RPMI8226 (cell line): ENCODE measurements at regions not wholly inside any gene's neighbourhood (a gene's known extent, or its start where the extent isn't known, plus 50 kb on each side); places are given as distances from the start of the nearest gene placed in this dataset.

ENCODE experiments used
- DNase-seq: peaks from one replicate; pipeline ENCODE4 v3.0.0-alpha.2; 2015

DNA sequence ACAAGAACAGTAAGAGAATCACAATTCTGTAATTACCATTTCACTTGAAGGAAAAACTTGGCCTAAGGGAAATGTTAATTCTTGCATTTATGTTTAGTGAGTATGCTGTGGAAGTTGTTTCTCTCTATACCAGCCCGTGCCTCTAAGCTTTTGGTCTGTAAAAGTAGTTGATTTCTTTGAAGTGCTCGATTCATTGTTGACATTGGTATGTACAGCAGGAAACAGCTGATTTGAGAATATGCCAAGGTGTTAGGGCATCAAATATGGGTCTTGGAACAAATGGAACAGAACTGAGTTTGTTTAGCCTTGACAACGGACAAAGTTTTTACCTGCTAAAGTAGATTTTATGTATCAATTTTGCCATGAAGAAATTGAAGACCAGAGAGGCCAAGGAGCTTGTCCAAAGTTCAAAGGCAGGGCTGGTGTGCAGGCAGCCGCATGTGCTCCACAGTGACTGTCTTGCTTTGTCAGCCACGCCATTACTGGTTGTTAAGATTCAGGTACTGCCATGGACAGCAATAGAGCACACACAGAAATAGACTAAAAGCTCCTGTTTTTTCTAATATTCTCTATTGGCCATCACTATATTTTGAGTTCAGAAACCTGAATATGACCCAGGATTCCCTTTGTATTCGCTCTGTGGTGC is 75.5 kb upstream of the TLR3 start:
- no peak for DNase-seq

DNA sequence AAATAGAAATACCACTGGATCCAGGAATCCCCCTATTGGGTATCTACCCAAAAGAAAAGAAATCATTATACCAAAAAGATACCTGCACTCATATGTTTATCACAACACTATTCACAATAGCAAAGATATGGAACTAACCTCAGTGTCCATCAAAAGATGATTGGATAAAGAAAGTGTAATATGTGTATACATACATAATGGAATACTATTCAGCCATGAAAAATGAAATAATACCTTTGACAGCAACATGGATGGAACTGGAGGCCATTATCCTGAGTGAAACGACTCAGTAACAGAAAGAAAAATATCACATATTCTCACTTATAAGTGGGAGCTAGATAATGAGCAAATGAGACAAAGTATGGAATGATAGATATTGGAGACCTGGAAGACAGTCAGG is 74.2 kb upstream of the TLR3 start:
- DNase-seq = no peak

DNA sequence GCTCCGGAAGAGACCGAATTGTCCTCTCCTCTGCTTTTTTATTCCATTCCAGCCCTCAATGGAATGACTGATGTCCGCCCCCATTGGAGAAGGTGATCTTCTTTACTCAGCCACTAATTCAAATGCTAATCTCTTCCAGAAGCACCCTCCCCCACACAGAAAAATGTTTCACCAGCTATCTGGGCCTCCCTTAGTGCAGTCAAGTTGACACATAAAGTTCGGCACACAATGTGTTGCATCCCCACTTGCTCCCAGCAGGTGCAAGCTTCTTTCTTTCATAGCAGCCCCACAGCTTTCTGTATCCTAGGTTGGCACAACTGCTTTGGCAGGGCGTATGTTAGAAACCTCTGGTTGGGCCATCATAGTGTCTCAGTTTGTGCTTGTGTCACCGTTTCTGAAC is 73.3 kb upstream of the TLR3 start:
- no peak for DNase-seq

DNA sequence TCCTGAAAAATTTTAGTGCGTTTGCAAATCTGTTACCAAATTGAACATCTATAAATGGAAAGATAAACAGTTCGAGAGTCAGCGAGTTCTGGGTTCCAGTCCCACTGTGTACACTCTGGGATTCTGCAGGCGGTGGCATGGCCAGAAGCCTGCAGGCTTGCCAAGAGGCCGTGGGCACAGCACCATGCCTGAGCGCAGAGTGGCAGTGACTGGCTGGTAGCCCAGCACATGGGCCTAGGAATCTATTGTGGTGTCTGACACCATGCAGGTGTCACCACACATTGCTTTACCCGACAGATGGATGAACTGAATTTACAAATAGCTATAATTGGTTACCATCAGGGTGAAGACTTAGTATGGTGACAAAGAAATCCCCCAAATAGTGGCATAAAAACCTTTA is 71.7 kb upstream of the TLR3 start:
- peak; percentile 13 for DNase-seq

DNA sequence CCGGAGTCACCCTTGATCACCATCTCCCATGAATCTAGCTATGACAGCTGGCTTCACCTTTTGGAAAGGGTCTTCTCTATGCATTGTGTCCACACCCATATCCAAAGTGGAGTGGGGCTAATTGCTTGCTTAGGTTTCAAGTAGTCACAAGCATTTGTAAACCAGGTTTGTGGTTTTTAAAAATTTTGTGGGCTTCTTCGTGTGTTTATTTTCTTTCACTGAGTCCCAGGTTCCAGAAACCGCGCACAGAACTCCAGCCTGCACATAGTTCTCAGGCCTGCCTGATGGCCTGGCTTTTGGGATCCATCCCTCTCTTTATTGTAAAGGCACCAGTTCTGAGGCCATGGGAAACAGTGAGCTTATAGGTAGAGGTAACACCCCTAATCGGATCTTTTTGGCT is 70.2 kb upstream of the TLR3 start:
- no peak for DNase-seq

DNA sequence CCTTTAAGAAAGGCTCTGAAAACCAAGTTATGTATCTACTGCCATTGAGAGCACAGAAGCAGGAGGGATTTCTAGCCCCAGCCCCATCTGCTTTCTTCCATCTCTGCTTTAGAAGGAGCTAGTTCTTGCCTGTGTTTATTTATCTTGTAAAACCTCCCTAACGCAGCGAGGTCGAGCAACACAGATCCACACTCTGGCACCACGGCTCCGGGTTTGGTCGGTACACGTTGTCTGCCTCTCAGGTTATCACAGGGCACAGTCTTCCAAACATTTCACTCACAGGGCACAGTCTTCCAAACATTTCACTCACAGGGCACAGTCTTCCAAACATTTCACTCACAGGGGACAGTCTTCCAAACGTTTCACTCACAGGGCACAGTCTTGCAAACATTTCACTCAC is 69.7 kb upstream of the TLR3 start:
- no peak for DNase-seq

DNA sequence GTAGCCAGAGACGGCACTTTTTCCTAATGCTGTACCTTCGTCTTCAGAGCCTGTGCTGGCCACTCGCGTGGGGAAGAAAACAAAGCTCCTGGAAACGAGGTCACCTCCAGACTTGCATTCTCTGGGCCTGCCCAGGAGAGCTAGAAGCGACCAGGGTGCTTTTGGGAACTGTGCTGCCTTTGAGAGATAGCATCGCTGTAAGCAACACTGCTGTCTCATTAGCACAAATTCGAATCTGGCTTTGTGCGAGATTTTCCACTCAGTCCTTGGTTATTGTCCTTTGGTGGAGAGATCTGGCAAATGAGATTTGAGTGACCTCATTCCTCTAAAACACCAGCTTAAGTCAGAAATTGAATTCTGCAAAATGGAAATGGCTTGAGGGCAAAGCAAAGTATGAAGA is 66.1 kb upstream of the TLR3 start:
- DNase-seq = no peak

DNA sequence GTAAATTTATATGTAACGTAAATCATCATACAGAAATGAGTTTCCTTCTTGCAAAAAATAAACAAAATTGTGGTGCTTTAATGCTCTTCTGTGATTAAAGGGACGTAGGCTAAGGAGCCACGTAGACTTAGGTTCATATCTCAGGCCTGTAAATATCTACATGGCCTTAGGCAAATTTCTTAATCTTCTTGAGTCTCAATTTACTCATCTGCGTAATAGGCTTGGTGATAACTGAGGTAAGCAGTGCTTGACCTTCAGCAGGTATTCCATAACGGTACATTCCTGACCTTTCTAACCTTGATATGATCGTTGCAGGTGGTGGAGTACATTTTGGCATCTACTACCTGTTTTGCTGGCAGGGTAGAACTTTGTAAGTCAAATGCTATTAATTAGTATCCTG is 65.2 kb upstream of the TLR3 start:
- no peak for DNase-seq

DNA sequence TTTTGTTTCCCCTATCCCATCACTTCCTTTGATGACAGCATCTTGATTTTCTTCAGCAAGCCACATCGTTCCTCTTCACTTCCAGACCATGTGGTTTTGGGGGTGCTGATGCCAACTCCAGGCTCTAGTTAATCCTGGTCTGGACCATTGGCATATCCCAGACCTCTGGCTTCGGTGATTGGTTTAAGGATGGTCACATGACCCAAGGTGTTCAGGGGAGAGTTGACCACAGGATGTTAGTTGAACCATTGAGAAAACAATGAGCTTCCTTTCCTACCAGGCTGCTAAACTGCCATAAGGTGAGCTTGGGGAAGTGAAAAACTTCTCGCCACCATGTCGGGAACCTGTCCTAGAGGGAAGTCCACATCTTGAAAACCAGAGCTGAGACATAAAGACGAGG is 60.9 kb upstream of the TLR3 start:
- DNase-seq = no peak

DNA sequence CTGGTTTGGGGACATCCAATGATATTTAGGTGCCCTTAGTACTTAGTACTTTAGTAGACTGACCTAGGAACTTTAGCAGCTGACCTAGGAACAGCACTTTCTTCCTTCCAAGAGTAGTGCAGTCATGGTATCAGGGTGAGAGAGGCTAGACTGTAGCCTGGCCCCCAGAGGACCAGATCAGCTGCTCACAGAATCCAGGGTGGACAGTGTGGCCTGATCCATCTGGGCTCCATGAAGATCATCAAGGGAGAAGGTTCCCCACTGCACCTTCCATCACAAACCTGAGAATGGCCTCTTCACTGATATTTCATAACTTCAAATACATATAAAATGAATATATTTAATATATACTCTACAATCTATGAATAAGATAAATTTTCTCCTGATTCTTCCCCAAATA is 59.0 kb upstream of the TLR3 start:
- DNase-seq = no peak

DNA sequence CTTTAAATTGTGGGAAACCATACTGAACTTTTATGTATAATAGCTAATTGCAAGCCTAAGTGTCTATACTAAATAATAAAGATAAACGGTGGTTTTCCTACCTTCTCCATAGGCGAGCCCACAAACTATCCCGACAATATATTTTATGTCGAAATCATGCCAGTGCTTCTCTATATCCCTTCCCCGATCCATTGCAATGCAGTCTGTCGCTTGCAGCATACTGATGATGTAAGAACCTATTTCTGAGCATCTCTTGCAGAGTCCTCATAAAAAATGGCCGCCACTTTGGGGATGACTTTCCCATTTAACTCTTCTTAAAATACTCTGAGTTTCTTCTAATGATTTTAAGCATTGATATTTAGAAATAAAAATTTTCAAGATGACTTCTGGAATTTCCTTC is 58.1 kb upstream of the TLR3 start:
- DNase-seq = no peak

DNA sequence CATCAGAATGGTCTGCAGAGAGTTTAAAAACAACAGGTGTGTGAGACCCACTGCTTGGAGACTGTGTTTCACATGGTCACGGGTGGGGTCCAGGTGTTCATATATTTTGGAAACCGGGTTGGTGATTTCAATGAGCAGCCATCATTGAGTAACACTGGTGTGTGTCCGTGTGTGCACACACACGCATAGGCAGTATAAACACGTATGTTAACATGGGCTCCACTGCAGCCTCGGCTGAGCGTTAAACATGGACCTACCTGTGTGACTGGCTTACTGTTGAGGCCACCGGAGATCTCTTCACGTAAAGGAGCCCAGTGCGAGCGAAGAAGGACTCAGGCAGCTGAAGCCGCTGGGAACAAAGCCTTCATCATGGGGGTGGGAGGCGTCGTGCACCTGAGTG is 56.9 kb upstream of the TLR3 start:
- no peak for DNase-seq

DNA sequence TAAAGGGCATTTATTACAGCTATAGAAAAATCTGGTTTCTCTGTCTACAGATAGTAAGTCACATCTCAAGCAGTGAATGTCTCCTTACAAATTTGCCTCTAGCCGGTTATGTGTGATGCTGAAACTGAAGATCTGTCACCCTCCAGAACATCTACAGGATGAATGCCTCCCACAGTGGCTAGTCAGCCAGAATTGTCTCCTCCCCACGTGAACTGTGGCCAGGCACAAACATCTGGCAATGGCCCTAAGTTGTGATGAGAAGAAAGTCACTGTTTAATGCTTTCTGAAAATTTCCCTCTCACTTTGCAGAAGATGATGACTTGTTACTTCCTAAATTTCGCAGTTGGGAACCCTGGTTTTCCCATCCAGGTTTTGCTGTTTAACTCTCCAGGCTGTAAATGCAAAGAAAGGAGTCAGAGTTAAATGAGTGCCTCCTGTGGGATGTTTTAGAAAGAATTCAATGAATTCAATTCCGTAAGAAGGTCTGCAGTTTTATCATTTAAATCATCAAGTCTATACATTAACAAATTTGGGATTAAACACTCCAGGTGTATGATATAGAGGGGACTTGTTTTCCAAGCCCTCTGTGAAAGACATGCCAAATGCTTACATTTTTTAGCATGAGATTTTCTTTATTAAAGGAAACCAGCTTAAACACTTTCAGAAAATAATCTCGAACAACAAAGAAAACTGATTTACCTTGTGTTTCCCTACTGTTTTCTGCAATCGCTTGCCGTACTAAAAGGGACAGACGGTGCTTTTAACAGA is 55.4 kb upstream of the TLR3 start:
- DNase-seq = no peak

DNA sequence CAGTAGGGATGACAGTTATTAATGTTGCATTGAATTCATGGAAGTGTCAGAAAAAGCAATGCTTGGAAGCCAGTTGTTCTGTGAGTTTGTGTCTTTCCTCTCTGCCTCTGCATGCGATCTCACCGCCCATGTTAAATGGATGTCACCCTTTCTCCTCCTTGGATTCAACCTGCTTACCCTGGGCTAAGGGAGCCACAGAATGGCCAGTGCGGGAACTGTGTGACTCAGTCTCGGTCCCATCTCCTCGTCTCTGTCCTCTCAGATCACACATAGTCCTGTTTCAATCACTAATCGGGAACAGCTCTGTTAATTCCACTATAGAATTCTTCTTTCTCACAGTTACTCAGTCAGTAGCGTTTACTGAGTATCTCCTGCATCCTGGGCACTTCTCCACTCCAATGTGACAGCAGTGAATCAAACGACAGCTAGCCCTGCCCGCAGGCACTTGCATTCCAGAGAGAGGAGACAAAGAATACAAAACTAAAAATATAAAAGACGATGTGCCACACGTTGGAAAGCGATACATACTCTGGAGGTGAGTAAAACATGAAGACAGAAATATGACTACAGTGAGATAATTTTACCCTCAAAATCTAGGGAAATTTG is 53.6 kb upstream of the TLR3 start:
- DNase-seq = no peak

DNA sequence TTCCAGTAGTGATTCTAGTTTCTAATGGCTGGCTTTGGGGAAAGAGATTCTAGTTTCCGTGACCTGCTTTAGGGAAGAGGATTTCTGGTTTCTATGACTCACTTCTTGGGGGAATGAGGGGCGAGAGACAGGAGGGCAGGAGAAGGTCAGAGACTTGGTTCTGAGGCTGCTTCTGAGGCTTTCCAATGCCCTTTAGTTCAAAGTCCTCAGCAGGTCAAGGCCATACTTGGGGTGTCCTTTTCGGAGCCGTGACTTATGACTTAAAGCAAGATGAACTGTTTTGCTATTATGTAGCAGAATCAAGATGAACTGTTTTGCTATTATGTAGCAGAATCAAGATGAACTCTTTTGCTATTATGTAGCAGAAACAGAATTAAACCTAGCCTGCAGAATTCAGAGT is 52.2 kb upstream of the TLR3 start:
- DNase-seq = no peak

DNA sequence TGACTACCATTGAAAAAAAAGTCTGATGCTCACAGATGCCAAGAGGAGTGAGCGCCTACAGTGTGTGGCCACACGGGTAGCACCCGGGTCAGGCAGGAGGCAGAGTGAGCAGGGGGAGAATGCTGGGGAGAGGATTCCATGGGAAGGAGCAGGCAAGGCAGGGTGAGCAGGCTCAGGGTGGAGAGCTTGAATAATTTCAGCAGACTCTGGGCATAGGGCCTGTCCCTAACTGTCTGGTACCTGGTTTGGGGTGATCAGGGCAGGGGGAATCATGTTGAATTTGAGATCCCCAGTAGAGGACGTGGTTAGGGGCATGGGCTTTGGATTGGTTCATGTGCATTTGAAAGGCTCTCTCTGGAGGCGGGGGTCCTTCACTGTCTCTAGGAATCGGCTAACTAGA is 51.2 kb upstream of the TLR3 start:
- DNase-seq = no peak

DNA sequence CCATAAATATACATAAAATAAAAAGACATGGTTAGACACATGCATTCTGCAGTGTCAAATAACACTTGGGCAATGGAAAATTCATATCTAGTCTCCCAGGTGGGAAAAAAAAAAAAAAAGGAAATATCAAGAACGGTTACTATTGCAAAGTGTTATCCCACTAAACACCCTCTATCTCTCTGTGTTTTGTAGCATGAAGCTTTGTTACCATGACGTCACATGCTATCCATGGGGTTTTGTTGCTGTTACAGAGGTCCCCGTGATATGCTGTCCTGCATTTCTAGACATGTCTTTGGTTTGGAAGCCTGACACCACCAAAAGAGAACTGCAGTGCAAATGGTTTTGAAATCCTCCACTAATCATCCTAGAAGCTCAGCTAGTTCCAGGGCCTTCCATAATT is 50.7 kb upstream of the TLR3 start:
- DNase-seq = no peak

DNA sequence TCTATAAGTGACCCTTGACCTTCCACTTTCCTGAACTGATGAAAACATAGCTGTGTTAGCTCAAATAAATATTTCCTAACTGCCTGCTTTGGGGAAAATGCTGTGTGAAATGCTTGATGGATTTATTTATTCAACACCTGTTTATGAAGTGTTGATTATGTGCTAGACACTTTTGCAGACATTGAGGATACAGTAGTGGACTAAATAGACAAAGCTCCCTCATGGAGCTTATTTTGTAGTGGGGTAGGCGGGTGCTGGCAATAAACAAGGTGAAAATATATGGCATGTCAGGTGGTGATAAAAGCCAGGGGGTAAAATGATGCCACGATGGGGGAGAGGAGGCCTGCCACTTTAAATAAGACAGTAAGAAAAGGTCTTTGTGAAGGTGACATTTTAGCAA is 50.2 kb upstream of the TLR3 start:
- no peak for DNase-seq
